Thyroid gland (tissue), 4 donors: ENCODE measurements at regions not wholly inside any gene's neighbourhood (a gene's known extent, or its start where the extent isn't known, plus 50 kb on each side); places are given as distances from the start of the nearest gene placed in this dataset.

ENCODE experiments used
- CTCF ChIP-seq, 6 experiments: fragments of 200-600 bp in 3 of 6; fragments of 450-650 bp in 3 of 6; sonication (generic) in 3 of 6; IDR thresholded peaks; one replicate each; pipeline ENCODE4 v1.5.1; 2016 to 2019; ENCODE audit warnings: antibody characterized with exemption in 6 of 6, mild to moderate bottlenecking in 2 of 6, inconsistent platforms in 1 of 6, moderate library complexity in 1 of 6
- POLR2A ChIP-seq, 2 donors: fragments of 450-650 bp; IDR thresholded peaks; one replicate each; pipeline ENCODE4 v1.6.1; 2017; ENCODE audit warnings: antibody characterized with exemption in 2 of 2, mild to moderate bottlenecking in 2 of 2, moderate library complexity in 1 of 2

GRCh38 chr10:129343141-129343540 is 123.9 kb upstream of the MGMT start:
- no peak for TF ChIP-seq POLR2A (IDR thresholded peaks at IDR 0.05)
- TF ChIP-seq CTCF (IDR thresholded peaks at IDR 0.05), result no peak
